Gastroesophageal sphincter (tissue), 2 donors: ENCODE measurements at regions not wholly inside any gene's neighbourhood (a gene's known extent, or its start where the extent isn't known, plus 50 kb on each side); places are given as distances from the start of the nearest gene placed in this dataset.

ENCODE experiments used
- EP300 ChIP-seq: sonication (generic); formaldehyde crosslinking; IDR thresholded peaks from one replicate; pipeline ENCODE4 v1.6.1; 2017; ENCODE audit warnings: antibody characterized with exemption, mild to moderate bottlenecking
- POLR2A ChIP-seq, 2 donors: fragments of 450-650 bp; IDR thresholded peaks; one replicate each; pipeline ENCODE4 v1.6.1; 2017; ENCODE audit warnings: antibody characterized with exemption in 2 of 2, mild to moderate bottlenecking in 2 of 2, moderate library complexity in 1 of 2
- POLR2AphosphoS5 ChIP-seq: sonication (generic); formaldehyde crosslinking; IDR thresholded peaks from one replicate; pipeline ENCODE4 v1.6.1; 2017; ENCODE audit warnings: antibody characterized with exemption

GRCh38 chr16:86059253-86060171 lies 160.6 kb downstream of the IRF8 start:
- TF ChIP-seq POLR2A (IDR thresholded peaks at IDR 0.05) (no peak), POLR2AphosphoS5 (no peak), EP300 (no peak)
